Keratinocyte (primary cell): ENCODE measurements at regions not wholly inside any gene's neighbourhood (a gene's known extent, or its start where the extent isn't known, plus 50 kb on each side); places are given as distances from the start of the nearest gene placed in this dataset.

Experiments
- DNase-seq: peaks from one replicate; pipeline ENCODE4 v3.0.0-alpha.2; 2011; ENCODE audit warnings: low read depth, missing footprints, low spot score
- FAIRE-seq: peaks from 2 replicates; lab custom pipeline; 2011; peaks lifted over from hg19 to GRCh38; lab: Jason Lieb, UNC
- H2AFZ ChIP-seq: 2 replicates; pipeline ENCODE4 v1.6.0; 2012; ENCODE audit warnings: low read length, control low read depth, inconsistent platforms; ENCODE audit not compliant: control insufficient read depth
- H3K27ac ChIP-seq: 2 replicates; pipeline ENCODE4 v1.5.1; 2011; ENCODE audit warnings: low read length; ENCODE audit not compliant: control insufficient read depth, insufficient read depth
- H3K27me3 ChIP-seq: 3 replicates; pipeline ENCODE4 v1.6.0; 2011; ENCODE audit warnings: low read length; ENCODE audit not compliant: control insufficient read depth, insufficient read depth; ENCODE audit errors: extremely low read depth
- H3K36me3 ChIP-seq, 2 experiments: 2 replicates in 1 of 2; 3 replicates in 1 of 2; pipeline ENCODE4 v1.5.1; 2011; ENCODE audit warnings: low read length in 2 of 2, mild to moderate bottlenecking in 1 of 2; ENCODE audit not compliant: control insufficient read depth in 2 of 2, insufficient read depth in 2 of 2; ENCODE audit errors: extremely low read depth in 1 of 2
- H3K4me1 ChIP-seq: 3 replicates; pipeline ENCODE4 v1.5.1; 2011; ENCODE audit warnings: low read length; ENCODE audit not compliant: control insufficient read depth, insufficient read depth; ENCODE audit errors: extremely low read depth
- H3K4me2 ChIP-seq: 3 replicates; pipeline ENCODE4 v1.6.0; 2011; ENCODE audit warnings: low read depth, low read length; ENCODE audit not compliant: control insufficient read depth, insufficient read depth; ENCODE audit errors: extremely low read depth
- H3K4me3 ChIP-seq, 3 experiments: fragments of 200-600 bp in 1 of 3; sonication (generic) in 1 of 3; 2 replicates in 2 of 3; 3 replicates in 1 of 3; pipeline ENCODE4 v1.5.1; 2011 to 2016; ENCODE audit warnings: low read length in 3 of 3, mild to moderate bottlenecking in 3 of 3, control low read depth in 2 of 3, inconsistent platforms in 1 of 3, low read depth in 1 of 3, mixed read lengths in 1 of 3, mixed run types in 1 of 3, moderate library complexity in 1 of 3; ENCODE audit not compliant: control insufficient read depth in 2 of 3, insufficient read depth in 2 of 3; ENCODE audit errors: extremely low read depth in 1 of 3
- H3K79me2 ChIP-seq: 2 replicates; pipeline ENCODE4 v1.6.0; 2012; ENCODE audit warnings: low read length; ENCODE audit not compliant: control insufficient read depth, insufficient read depth
- H3K9ac ChIP-seq: 3 replicates; pipeline ENCODE4 v1.6.0; 2011; ENCODE audit warnings: low read length; ENCODE audit not compliant: control insufficient read depth, insufficient read depth; ENCODE audit errors: extremely low read depth
- H3K9me1 ChIP-seq: 3 replicates; pipeline ENCODE4 v1.6.0; 2011; ENCODE audit warnings: low read length; ENCODE audit not compliant: control insufficient read depth, insufficient read depth; ENCODE audit errors: extremely low read depth
- H3K9me3 ChIP-seq: 2 replicates; pipeline ENCODE4 v1.5.1; 2012; ENCODE audit warnings: low read depth, low read length; ENCODE audit not compliant: control insufficient read depth
- H4K20me1 ChIP-seq: 3 replicates; pipeline ENCODE4 v1.6.0; 2011; ENCODE audit warnings: low read length; ENCODE audit not compliant: control insufficient read depth, insufficient read depth; ENCODE audit errors: extremely low read depth
- EZH2 ChIP-seq: IDR thresholded peaks from one replicate; pipeline ENCODE4 v1.6.1; 2012; ENCODE audit warnings: inconsistent platforms, mild to moderate bottlenecking, low read length, moderate library complexity
- dilution Hi-C: fragments of 300-500 bp; cut with MboI; formaldehyde crosslinking; loops from one replicate; pipeline ENCODE4 v1.7.0; 2020; ENCODE audit warnings: low sequenced_read_pairs; ENCODE audit not compliant: extremely low pct_ligation_motif_present
- TF ChIP-seq, protein P1 (sequence below), 3 experiments: IDR thresholded peaks in 1 of 3; conservative IDR thresholded peaks in 1 of 3; optimal IDR thresholded peaks in 1 of 3; 2 replicates in 2 of 3; 3 replicates in 1 of 3; pipeline versions ENCODE3 to v1.5.1; 2011; ENCODE audit warnings: low read length in 3 of 3, mild to moderate bottlenecking in 3 of 3, moderate library complexity in 2 of 3, control low read depth in 1 of 3, inconsistent platforms in 1 of 3; ENCODE audit not compliant: insufficient read depth in 2 of 3; ENCODE audit errors: extremely low read depth in 1 of 3

DNA sequence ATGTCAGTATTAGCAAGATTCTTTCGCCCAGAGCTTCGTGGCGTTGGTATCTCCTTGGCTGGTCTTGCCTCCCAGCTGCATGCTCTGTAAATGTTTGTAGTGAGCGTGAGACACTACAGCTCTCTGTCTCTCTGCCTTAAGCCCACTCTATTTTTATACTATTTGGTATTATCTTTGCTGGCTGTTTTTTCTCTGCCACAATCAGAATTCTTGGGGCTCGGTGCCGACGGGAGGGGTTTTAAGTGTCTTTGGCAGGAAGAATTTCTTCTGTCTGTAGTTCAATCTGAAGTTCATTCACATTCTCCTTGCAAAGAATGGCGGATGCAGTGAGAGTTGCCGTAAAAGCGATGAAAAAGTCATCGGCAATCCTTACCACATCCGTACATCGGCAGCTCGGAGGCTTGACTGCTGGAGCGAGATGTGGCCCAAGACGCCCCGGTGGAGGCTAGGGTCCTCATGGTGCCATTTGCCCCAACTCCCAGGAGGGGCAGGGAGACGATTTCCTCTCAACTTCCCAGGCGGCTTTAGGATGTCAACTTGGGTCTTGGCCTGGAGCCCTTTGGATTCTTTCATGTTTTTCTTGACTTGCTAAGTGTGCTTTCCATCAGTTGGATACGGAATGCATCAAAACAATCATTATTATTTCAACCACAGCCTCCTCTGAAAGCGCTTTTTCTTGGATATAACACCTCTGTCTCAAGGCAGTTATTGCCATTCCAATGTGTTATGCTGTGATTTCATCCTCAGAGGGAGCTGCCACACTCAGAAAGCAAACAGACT lies 132.3 kb upstream of the SDK2 start:
- H2AFZ ChIP-seq = no peak overlapping the region
- H3K79me2 ChIP-seq = no peaks in the 10 kb centered on the region
- no peaks in the 10 kb centered on the region for H3K36me3 ChIP-seq
- no peak for DNase-seq
- TF ChIP-seq EZH2 = no peak
- TF ChIP-seq, protein P1, sequence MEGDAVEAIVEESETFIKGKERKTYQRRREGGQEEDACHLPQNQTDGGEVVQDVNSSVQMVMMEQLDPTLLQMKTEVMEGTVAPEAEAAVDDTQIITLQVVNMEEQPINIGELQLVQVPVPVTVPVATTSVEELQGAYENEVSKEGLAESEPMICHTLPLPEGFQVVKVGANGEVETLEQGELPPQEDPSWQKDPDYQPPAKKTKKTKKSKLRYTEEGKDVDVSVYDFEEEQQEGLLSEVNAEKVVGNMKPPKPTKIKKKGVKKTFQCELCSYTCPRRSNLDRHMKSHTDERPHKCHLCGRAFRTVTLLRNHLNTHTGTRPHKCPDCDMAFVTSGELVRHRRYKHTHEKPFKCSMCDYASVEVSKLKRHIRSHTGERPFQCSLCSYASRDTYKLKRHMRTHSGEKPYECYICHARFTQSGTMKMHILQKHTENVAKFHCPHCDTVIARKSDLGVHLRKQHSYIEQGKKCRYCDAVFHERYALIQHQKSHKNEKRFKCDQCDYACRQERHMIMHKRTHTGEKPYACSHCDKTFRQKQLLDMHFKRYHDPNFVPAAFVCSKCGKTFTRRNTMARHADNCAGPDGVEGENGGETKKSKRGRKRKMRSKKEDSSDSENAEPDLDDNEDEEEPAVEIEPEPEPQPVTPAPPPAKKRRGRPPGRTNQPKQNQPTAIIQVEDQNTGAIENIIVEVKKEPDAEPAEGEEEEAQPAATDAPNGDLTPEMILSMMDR (optimal IDR thresholded peaks at IDR 0.05 in 1 of 3, IDR thresholded peaks at IDR 0.05 in 1 of 3, conservative IDR thresholded peaks at IDR 0.05 in 1 of 3; ENCODE audit: extremely low read depth in 1 of 3, insufficient read depth in 2 of 3, low read length in 3 of 3) = no peak
- no peak overlapping the region for H3K27ac ChIP-seq
- H4K20me1 ChIP-seq = no peaks in the 10 kb centered on the region
- H3K4me2 ChIP-seq = no peak overlapping the region
- no peaks in the 10 kb centered on the region for H3K4me1 ChIP-seq
- no peaks in the 10 kb centered on the region for H3K9me3 ChIP-seq
- H3K9me1 ChIP-seq = no peaks in the 10 kb centered on the region
- no peak overlapping the region for H3K9ac ChIP-seq
- no peaks in the 10 kb centered on the region for H3K27me3 ChIP-seq
- FAIRE-seq = no peak
- H3K4me3 ChIP-seq = no peak overlapping the region
- dilution Hi-C loops = no loop called here

DNA sequence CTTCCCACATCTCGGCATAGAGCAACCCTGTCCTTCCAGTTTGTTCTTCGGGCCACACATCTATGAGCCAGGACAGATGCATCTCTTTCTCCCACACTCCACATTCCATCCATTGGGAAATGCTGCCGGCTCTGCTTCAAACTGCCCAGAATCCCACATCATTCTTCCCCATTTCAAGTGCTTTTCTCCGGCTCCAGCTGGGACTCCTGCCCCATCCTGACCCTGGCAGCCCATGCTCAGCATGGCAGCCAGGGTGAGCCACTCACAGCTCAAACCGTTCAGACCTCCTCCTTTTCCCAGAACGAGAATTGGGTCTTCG lies 132.8 kb upstream of the SDK2 start:
- Histone ChIP-seq H3K36me3 (no peaks in the 10 kb centered on the region), H3K4me1 (no peaks in the 10 kb centered on the region), H3K9me3 (no peaks in the 10 kb centered on the region), H3K9ac (no peak overlapping the region), H2AFZ (no peak overlapping the region), H3K27me3 (no peaks in the 10 kb centered on the region), H3K9me1 (no peaks in the 10 kb centered on the region), H3K4me3 (no peak overlapping the region), H3K79me2 (no peaks in the 10 kb centered on the region), H3K4me2 (no peak overlapping the region), H4K20me1 (no peaks in the 10 kb centered on the region), H3K27ac (no peak overlapping the region)
- dilution Hi-C loops = no loop called here
- TF ChIP-seq, protein P1 (optimal IDR thresholded peaks at IDR 0.05 in 1 of 3, IDR thresholded peaks at IDR 0.05 in 1 of 3, conservative IDR thresholded peaks at IDR 0.05 in 1 of 3; ENCODE audit: extremely low read depth in 1 of 3, insufficient read depth in 2 of 3, low read length in 3 of 3) = no peak
- no peak for TF ChIP-seq EZH2
- DNase-seq (no peak), FAIRE-seq (no peak)
